Middle frontal gyrus (tissue), 1 donor: ENCODE measurements at regions not wholly inside any gene's neighbourhood (a gene's known extent, or its start where the extent isn't known, plus 50 kb on each side); places are given as distances from the start of the nearest gene placed in this dataset.

Source experiments
- DNase-seq: peaks from one replicate; pipeline ENCODE4 v3.0.0-alpha.2; 2015; ENCODE audit warnings: low spot score; ENCODE audit errors: extremely low spot score

GRCh38 chr1:177351361-177352108, 180.8 kb downstream of the BRINP2 start:
- DNase-seq: no peak

GRCh38 chr1:177346790-177347359, 176.1 kb downstream of the BRINP2 start:
- DNase-seq: no peak

DNA sequence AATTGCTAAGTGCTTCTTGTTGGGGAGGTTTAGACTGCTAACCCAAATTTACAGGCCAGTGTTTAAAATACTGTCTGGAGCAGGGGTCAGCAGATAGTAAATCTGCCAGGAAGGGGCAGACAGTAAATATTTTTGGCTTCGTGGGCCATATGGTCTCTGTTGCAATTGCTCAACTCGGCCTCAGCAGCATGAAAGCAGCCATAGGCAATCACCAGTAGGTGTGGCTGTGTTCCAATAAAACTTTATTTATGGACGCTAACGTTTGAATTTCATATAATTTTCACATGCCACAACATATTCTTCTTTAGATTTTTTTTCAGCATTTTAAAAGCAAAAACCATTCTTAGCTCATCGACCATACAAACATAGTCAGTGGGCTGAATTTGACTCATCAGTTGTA, 172.7 kb downstream of the BRINP2 start:
- DNase-seq: no peak

- DNase-seq: no peak
These were observed 171.0 kb downstream of the BRINP2 start for GRCh38 chr1:177341773-177342172.

DNA sequence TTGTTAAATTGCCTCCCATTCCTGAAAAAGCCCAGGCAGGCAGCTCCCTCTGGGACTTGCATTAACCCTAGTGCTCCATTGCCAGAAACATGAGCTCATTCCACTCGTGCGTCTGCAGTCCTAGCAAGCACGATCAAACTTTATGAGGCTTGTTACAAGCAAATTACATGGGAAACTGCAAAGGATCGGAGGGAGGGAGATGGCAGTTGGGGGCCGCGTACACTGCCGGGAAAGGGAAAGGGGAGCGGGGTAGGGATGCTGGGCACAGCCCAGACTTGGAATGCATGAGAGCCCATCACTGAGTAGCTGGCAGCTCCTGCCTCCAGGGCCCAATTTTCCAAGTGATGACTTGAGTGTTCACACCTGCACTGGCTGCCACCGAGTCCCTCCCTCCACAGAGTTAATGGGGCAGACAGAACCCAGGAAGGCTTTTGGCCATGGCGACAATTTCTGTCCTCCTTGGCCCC, 169.9 kb downstream of the BRINP2 start:
- DNase-seq: no peak

GRCh38 chr1:177338376-177338775, 167.6 kb downstream of the BRINP2 start:
- no peak for DNase-seq

DNA sequence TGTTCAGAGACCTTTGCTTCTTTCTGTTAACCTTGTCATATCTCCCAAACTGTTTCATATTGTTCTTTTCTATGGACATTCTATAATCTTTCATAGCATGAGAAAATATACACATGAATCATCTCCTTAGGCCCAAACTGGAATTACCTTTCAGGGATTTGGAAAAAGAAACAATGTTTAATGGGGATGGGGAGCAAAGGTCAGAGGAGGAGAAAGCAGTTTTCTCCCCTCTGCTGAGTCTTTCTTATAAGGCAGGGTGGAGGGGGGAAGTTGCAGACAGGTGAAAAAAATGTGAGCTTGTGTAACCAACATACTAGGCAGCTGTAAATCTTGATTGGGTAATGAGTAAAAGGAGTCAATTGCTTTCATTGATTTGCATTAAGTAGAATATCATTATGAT, 164.1 kb downstream of the BRINP2 start:
- DNase-seq: no peak

DNA sequence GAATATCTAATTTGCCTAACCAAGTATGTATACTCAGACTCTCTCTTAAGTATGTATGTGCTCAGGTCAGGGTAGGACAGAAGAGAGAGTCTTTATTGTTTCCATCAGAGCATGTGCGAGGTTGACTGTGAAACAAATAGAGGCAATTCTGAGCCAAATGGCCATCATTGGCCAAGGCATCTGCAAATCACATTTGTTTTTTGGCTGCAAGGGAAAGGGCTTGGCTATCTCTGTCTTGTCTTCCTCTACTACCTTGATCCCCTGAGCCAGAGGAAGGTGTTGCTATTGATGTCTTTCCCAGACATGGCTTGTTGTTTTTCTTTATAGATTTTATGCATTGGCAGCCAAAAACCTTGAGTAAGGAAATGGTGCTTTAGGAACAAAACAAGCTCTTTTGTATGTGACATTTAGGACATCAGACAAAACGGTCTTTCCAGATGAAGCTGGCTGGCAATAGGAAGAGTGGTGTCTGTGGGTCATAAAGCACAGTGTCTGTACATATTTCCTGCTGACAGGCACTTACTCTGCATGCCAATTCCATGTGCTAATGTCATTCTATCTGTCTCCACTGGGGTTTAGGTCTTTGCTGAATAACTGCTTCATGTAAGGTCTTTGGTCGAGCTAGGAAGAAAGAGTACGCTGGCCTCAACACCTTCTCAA, 163.3 kb downstream of the BRINP2 start:
- DNase-seq: no peak
